Activated CD4-positive, alpha-beta T cell treated with anti-CD3 and anti-CD28 coated beads, Interleukin-2, amount 50 U/mL, for 4 hours (primary cell): ENCODE measurements at regions not wholly inside any gene's neighbourhood (a gene's known extent, or its start where the extent isn't known, plus 50 kb on each side); places are given as distances from the start of the nearest gene placed in this dataset.
"Not testable (repeated sequence)": the region's sequence is repeated elsewhere in the genome, so short reads cannot be mapped to it uniquely, and the experiment has no call there.

Experiments
- DNase-seq, 2 experiments: peaks; one replicate each; pipeline ENCODE4 v3.0.0-alpha.2; 2020

GRCh38 chr17:36849020-36849419, 88.3 kb upstream of the LHX1 start:
- not testable (repeated sequence) for DNase-seq

- DNase-seq = peak in 1 of 2 experiments; percentile 4
Measured at GRCh38 chr17:36849871-36850348, 87.4 kb upstream of the LHX1 start.

- no peak for DNase-seq
Measured at GRCh38 chr17:36850790-36851189, 86.5 kb upstream of the LHX1 start.

- DNase-seq = no peak
Measured at GRCh38 chr17:36851250-36851649, 86.0 kb upstream of the LHX1 start.

- not testable (repeated sequence) for DNase-seq
Measured at GRCh38 chr17:36852478-36852877, 84.8 kb upstream of the LHX1 start.

- DNase-seq = no peak
Measured at GRCh38 chr17:36854982-36855381, 82.3 kb upstream of the LHX1 start.

GRCh38 chr17:36855459-36855858, 81.8 kb upstream of the LHX1 start:
- DNase-seq = no peak

GRCh38 chr17:36856222-36856621, 81.1 kb upstream of the LHX1 start:
- no peak for DNase-seq

- no peak for DNase-seq
Measured at GRCh38 chr17:36856903-36857381, 80.3 kb upstream of the LHX1 start.

- no peak for DNase-seq
Measured at GRCh38 chr17:36857698-36858097, 79.6 kb upstream of the LHX1 start.

GRCh38 chr17:36858119-36859002, 78.9 kb upstream of the LHX1 start:
- DNase-seq = no peak

- DNase-seq = no peak
Measured at GRCh38 chr17:36859003-36859300, 78.3 kb upstream of the LHX1 start.

- no peak for DNase-seq
Measured at GRCh38 chr17:36859706-36860105, 77.6 kb upstream of the LHX1 start.

- no peak for DNase-seq
Measured at GRCh38 chr17:36861531-36861930, 75.7 kb upstream of the LHX1 start.

GRCh38 chr17:36862116-36862920, 75.0 kb upstream of the LHX1 start:
- DNase-seq = no peak

- DNase-seq = no peak
Measured at GRCh38 chr17:36863131-36863530, 74.1 kb upstream of the LHX1 start.

- DNase-seq = no peak
Measured at GRCh38 chr17:36863676-36864612, 73.3 kb upstream of the LHX1 start.

- no peak for DNase-seq
Measured at GRCh38 chr17:36864827-36865430, 72.3 kb upstream of the LHX1 start.

- DNase-seq = no peak
Measured at GRCh38 chr17:36867716-36868341, 69.4 kb upstream of the LHX1 start.

GRCh38 chr17:36868777-36869176, 68.5 kb upstream of the LHX1 start:
- no peak for DNase-seq

GRCh38 chr17:36869441-36869840, 67.8 kb upstream of the LHX1 start:
- no peak for DNase-seq
